Mucosa of descending colon (tissue), 3 donors: ENCODE measurements at regions not wholly inside any gene's neighbourhood (a gene's known extent, or its start where the extent isn't known, plus 50 kb on each side); places are given as distances from the start of the nearest gene placed in this dataset.

Experiments
- ATAC-seq: fragments of 200-7000 bp; cut with Tn5 transposase; one replicate; pipeline ENCODE4 v1.9.1; 2020; ENCODE audit warnings: mild to moderate bottlenecking, moderate library complexity
- DNase-seq, 3 donors: peaks; one replicate each; pipeline ENCODE4 v3.0.0-alpha.2; 2020
- H3K36me3 ChIP-seq: fragments of 200-600 bp; one replicate; pipeline ENCODE4 v1.8.0; 2021; ENCODE audit warnings: low read depth, mild to moderate bottlenecking
- H3K4me1 ChIP-seq: fragments of 200-600 bp; one replicate; pipeline ENCODE4 v1.8.0; 2021; ENCODE audit warnings: low read depth, mild to moderate bottlenecking
- H3K4me3 ChIP-seq: fragments of 200-600 bp; one replicate; pipeline ENCODE4 v1.8.0; 2021; ENCODE audit warnings: mild to moderate bottlenecking
- H3K9me3 ChIP-seq: fragments of 200-600 bp; one replicate; pipeline ENCODE4 v1.8.0; 2021; ENCODE audit warnings: mild to moderate bottlenecking
- CTCF ChIP-seq: fragments of 200-600 bp; IDR thresholded peaks from one replicate; pipeline ENCODE4 v1.8.0; 2022; ENCODE audit warnings: antibody characterized with exemption, mild to moderate bottlenecking
- intact Hi-C, 2 donors: fragments of 100-400 bp; cut with DNase I in 1 of 2; cut with micrococcal nuclease in 1 of 2; formaldehyde crosslinking; loops; one replicate each; pipeline versions ENCODE4 v1.11.0 to v1.11.1; 2022; cut with DNase I, micrococcal nuclease
- donor health status: DM: no; HTN: no; CAD: no; lungs with moderate emphysema.
- donor health status: DM: no; HTN: no; CAD: no.
- donor health status: DM: no; HTN: yes; CAD: no.

- H3K4me3 ChIP-seq = no peak overlapping the region
- DNase-seq (no peak), ATAC-seq (no peak)
- H3K9me3 ChIP-seq = no peaks in the 10 kb centered on the region
- no peaks in the 10 kb centered on the region for H3K36me3 ChIP-seq
- H3K4me1 ChIP-seq = no peaks in the 10 kb centered on the region
- intact Hi-C loops = no loop called here
- TF ChIP-seq CTCF = no peak
Measured at GRCh38 chr10:129277841-129278240, 189.2 kb upstream of the MGMT start.

GRCh38 chr10:129278686-129279085 is 188.4 kb upstream of the MGMT start:
- intact Hi-C loops = no loop called here
- Histone ChIP-seq H3K36me3 (no peaks in the 10 kb centered on the region), H3K9me3 (no peaks in the 10 kb centered on the region), H3K4me1 (no peaks in the 10 kb centered on the region), H3K4me3 (no peak overlapping the region)
- TF ChIP-seq CTCF = no peak
- DNase-seq = no peak
- ATAC-seq = no peak

GRCh38 chr10:129279446-129280154 is 187.4 kb upstream of the MGMT start:
- Histone ChIP-seq H3K4me1 (no peaks in the 10 kb centered on the region), H3K36me3 (no peaks in the 10 kb centered on the region), H3K9me3 (no peaks in the 10 kb centered on the region), H3K4me3 (no peak overlapping the region)
- intact Hi-C loops = no loop called here
- ATAC-seq (no peak), DNase-seq (no peak)
- no peak for TF ChIP-seq CTCF

GRCh38 chr10:129280155-129280502 is 186.9 kb upstream of the MGMT start:
- H3K4me3 ChIP-seq = no peak overlapping the region
- intact Hi-C loops = no loop called here
- no peaks in the 10 kb centered on the region for H3K9me3 ChIP-seq
- ATAC-seq = no peak
- DNase-seq = no peak
- H3K36me3 ChIP-seq = no peaks in the 10 kb centered on the region
- TF ChIP-seq CTCF = no peak
- H3K4me1 ChIP-seq = no peaks in the 10 kb centered on the region

- H3K9me3 ChIP-seq = no peaks in the 10 kb centered on the region
- intact Hi-C loops = no loop called here
- ATAC-seq (no peak), DNase-seq (no peak)
- no peaks in the 10 kb centered on the region for H3K36me3 ChIP-seq
- no peak for TF ChIP-seq CTCF
- H3K4me3 ChIP-seq = no peak overlapping the region
- no peaks in the 10 kb centered on the region for H3K4me1 ChIP-seq
Measured at GRCh38 chr10:129280908-129281586, 186.0 kb upstream of the MGMT start.
